Kidney epithelial cell (primary cell): ENCODE measurements at regions not wholly inside any gene's neighbourhood (a gene's known extent, or its start where the extent isn't known, plus 50 kb on each side); places are given as distances from the start of the nearest gene placed in this dataset.

Experiments
- DNase-seq: peaks from one replicate; pipeline ENCODE4 v3.0.0-alpha.2; 2010; ENCODE audit warnings: low read depth
- H3K27me3 ChIP-seq: 2 replicates; pipeline ENCODE4 v1.6.0; 2011; ENCODE audit warnings: low read length; ENCODE audit not compliant: control insufficient read depth, insufficient read depth
- H3K36me3 ChIP-seq: 2 replicates; pipeline ENCODE4 v1.5.1; 2011; ENCODE audit warnings: low read length; ENCODE audit not compliant: control insufficient read depth, insufficient read depth
- H3K4me3 ChIP-seq: 2 replicates; pipeline ENCODE4 v1.5.1; 2011; ENCODE audit warnings: low read depth, mild to moderate bottlenecking, control low read depth, low read length
- CTCF ChIP-seq: IDR thresholded peaks from 2 replicates; pipeline ENCODE4 v1.5.1; 2011; ENCODE audit warnings: mild to moderate bottlenecking, moderate library complexity, low read length, control low read depth, inconsistent platforms; ENCODE audit not compliant: insufficient read depth, poor library complexity, severe bottlenecking

DNA sequence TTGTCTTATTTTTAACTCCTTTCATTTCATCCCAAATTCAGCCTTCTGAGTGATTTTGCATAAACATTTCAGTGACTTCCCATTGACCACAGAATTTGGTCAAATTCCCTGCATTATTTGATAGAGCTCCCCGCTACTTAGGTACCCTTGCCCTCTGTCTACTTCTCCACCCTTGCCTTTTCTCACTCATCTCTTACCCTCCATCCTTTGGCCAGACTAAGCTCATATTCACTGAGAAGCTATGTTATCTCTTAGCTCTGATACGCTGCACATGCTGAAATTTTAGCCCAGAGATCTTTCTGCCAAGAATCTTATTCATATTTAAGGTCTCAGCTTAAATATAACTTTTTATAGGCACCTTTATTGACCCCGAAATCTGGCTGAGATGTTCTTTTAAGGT lies 1031.9 kb downstream of the ADGRL3 start:
- no peak for DNase-seq
- H3K4me3 ChIP-seq = no peak overlapping the region
- no peaks in the 10 kb centered on the region for H3K36me3 ChIP-seq
- no peak for TF ChIP-seq CTCF
- no peaks in the 10 kb centered on the region for H3K27me3 ChIP-seq

DNA sequence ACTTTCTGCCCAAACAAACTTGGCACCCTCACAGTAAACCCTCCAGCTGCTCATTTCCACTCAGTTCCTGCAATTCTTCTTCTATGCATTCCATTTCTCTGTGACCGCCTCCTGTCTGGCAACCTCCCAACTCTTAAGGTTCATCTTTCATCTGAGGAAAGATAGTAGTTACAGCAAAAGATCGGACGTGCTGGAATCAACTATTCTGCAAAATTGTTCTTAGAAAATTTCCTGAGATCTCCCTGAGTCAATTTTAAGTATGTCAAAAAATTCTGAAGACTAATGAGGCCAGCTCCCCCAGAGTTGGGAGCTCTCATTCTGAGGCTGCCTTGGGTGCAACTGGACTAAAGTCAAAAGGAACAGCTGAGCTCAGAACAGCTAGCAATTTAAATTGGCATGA lies 1026.0 kb downstream of the ADGRL3 start:
- Histone ChIP-seq H3K36me3 (no peaks in the 10 kb centered on the region), H3K4me3 (no peak overlapping the region), H3K27me3 (no peaks in the 10 kb centered on the region)
- DNase-seq = no peak
- TF ChIP-seq CTCF = no peak

DNA sequence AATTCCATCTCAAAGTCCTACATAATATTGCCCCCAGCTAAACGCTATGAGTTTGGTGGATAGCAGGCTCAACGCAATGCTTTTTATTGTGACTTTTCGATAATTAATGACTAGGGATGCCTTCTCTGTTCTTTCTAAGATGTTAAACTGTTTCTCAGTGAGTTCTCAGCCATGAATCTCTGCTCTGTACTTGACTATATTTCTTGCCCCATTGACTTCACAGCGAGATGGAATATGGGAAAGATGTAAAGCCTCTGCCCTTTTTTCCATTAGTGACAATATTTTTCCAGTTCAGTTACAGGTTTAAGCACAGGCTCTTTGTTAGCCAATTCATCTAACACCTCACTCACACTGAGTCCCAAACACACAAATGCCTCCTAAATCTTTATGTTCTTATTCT lies 1022.0 kb downstream of the ADGRL3 start:
- Histone ChIP-seq H3K4me3 (no peak overlapping the region), H3K36me3 (no peaks in the 10 kb centered on the region), H3K27me3 (no peaks in the 10 kb centered on the region)
- DNase-seq = no peak
- no peak for TF ChIP-seq CTCF

GRCh38 chr4:62210486-62210885 lies 1010.4 kb downstream of the ADGRL3 start:
- no peak overlapping the region for H3K4me3 ChIP-seq
- H3K36me3 ChIP-seq = no peaks in the 10 kb centered on the region
- no peaks in the 10 kb centered on the region for H3K27me3 ChIP-seq
- no peak for DNase-seq
- TF ChIP-seq CTCF = no peak

- TF ChIP-seq CTCF = no peak
- no peak for DNase-seq
- no peaks in the 10 kb centered on the region for H3K36me3 ChIP-seq
- no peak overlapping the region for H3K4me3 ChIP-seq
- no peaks in the 10 kb centered on the region for H3K27me3 ChIP-seq
Observed at GRCh38 chr4:62209757-62210485, 1009.8 kb downstream of the ADGRL3 start.

DNA sequence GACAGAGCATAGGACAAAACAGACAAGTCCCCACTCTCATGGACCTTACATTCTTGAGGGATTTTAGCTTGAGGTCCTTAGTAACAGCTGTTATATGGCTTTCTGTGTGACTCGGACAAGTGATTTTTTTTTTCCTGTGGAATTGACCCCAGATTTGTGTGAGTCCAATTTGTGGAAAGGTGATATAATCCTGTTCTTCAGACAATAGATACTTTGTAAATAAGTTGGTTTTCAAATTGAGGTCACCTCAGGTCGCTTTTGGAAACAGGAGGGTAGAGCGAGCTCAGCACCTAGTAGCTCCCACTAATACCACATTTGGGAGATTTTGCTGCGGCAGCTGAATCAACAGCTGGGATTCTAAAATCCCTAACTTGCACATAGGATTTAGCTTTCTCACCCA lies 1008.8 kb downstream of the ADGRL3 start:
- Histone ChIP-seq H3K4me3 (no peak overlapping the region), H3K27me3 (no peaks in the 10 kb centered on the region)
- TF ChIP-seq CTCF = no peak

More for the DNA sequence above, 1008.8 kb downstream of the ADGRL3 start:
- DNase-seq = no peak
- no peaks in the 10 kb centered on the region for H3K36me3 ChIP-seq
